Psoas muscle (tissue), 7 donors: ENCODE measurements at regions not wholly inside any gene's neighbourhood (a gene's known extent, or its start where the extent isn't known, plus 50 kb on each side); places are given as distances from the start of the nearest gene placed in this dataset.

Experiments
- ATAC-seq, 4 donors: fragments of 200-7000 bp; cut with Tn5 transposase; one replicate each; pipeline ENCODE4 v1.9.1; 2020; ENCODE audit warnings: moderate library complexity in 3 of 4, mild to moderate bottlenecking in 2 of 4
- DNase-seq, 2 donors: peaks; one replicate each; pipeline ENCODE4 v3.0.0-alpha.2; 2020
- H3K27ac ChIP-seq: fragments of 200-600 bp; one replicate; pipeline ENCODE4 v1.8.0; 2022
- H3K27me3 ChIP-seq, 3 donors: fragments of 200-600 bp in 1 of 3; one replicate each; pipeline versions ENCODE4 v1.6.1 to v1.8.0; 2013 to 2022; ENCODE audit warnings: low read length in 2 of 3, mild to moderate bottlenecking in 2 of 3, moderate library complexity in 1 of 3; ENCODE audit not compliant: insufficient read depth in 3 of 3
- H3K36me3 ChIP-seq, 2 donors: fragments of 200-600 bp in 1 of 2; one replicate each; pipeline versions ENCODE4 v1.6.1 to v1.8.0; 2013 to 2022; ENCODE audit warnings: low read depth in 1 of 2, mild to moderate bottlenecking in 1 of 2, moderate library complexity in 1 of 2; ENCODE audit not compliant: insufficient read depth in 1 of 2
- H3K4me1 ChIP-seq: fragments of 200-600 bp; one replicate; pipeline ENCODE4 v1.8.0; 2022
- H3K4me3 ChIP-seq: fragments of 200-600 bp; one replicate; pipeline ENCODE4 v1.8.0; 2022; ENCODE audit warnings: mild to moderate bottlenecking
- H3K9me3 ChIP-seq: fragments of 200-600 bp; one replicate; pipeline ENCODE4 v1.8.0; 2022
- CTCF ChIP-seq: fragments of 200-600 bp; IDR thresholded peaks from one replicate; pipeline ENCODE4 v1.8.0; 2022; ENCODE audit warnings: antibody characterized with exemption
- WGBS, 3 donors: extraction: QIAGEN DNeasy Blood & Tissue Kit; methylation state at CpG; one replicate each; pipeline versions ENCODE4 v1.1.6 to v1.1.7; 2013; 5-methylcytosine and 5-hydroxymethylcytosine counted together
- intact Hi-C, 2 donors: fragments of 100-400 bp; cut with DNase I; formaldehyde crosslinking; loops; one replicate each; pipeline versions ENCODE4 v1.11.0 to v1.14.2; 2022
- donor health status: healthy with polysubstance abuse.
- donor health status: DM: no; HTN: no; CAD: no; lungs with moderate emphysema.
- donor health status: Bipolar disorder and iron deficiency.
- donor health status: healthy.
- donor health status: DM: yes; HTN: yes; CAD: no.
- donor health status: DM: no; HTN: no; CAD: no.
- donor health status: DM: yes; HTN: yes; CAD: no.

DNA sequence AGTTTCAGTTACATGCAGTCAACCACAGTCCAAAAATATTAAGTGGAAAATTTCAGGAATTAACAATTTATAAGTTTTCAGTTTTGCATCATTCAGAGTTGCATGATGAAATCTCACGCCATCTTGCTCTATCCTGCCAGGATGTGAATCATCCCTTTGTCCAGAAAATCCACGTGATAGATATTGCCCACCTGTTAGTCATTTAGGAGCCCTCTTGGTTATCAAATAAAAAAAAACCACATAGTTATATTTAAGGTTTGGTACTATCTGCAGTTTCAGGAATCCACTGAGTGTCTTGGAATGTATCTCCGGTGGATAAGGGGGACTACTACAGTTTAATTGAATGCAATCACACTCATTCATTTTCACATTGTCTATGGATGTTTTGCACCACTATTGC is 1249.0 kb upstream of the CITED2 start:
- H3K4me1 ChIP-seq = no peaks in the 10 kb centered on the region
- TF ChIP-seq CTCF = no peak
- no peak for DNase-seq
- intact Hi-C loops = no loop called here
- no peaks in the 10 kb centered on the region for H3K36me3 ChIP-seq
- no peak for ATAC-seq
- peaks cover 12% of the 10 kb centered on the region for H3K9me3 ChIP-seq
- no peaks in the 10 kb centered on the region for H3K27me3 ChIP-seq
- H3K27ac ChIP-seq = no peak overlapping the region
- 42 to 45% (median 43%) methylated on average over 3 of the region's 3 CpGs for WGBS, 3 donors
- H3K4me3 ChIP-seq = no peak overlapping the region

DNA sequence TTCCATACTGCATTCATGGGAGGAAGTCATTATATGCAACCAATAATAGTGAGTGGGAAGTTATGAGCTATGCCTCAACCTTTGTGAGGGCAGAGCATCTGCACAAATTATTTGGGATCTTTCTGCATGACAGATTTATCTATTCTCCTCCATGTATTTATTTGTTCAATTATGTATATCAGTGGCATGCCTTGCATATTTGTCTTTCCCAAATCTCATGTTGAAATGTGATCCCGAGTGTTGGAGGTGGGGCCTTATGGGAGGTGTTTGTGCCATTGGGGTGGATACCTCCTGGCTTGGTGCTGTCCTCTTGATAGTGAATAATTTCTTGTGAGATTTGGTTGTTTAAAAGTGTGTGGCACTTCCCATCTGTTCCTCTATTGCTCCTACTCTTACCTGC is 1246.0 kb upstream of the CITED2 start:
- Histone ChIP-seq H3K36me3 (no peaks in the 10 kb centered on the region), H3K4me1 (no peaks in the 10 kb centered on the region), H3K9me3 (no peaks in the 10 kb centered on the region), H3K4me3 (no peak overlapping the region), H3K27ac (no peak overlapping the region), H3K27me3 (no peaks in the 10 kb centered on the region)
- intact Hi-C loops = no loop called here
- DNase-seq (no peak), ATAC-seq (no peak)
- WGBS, 3 donors = 89 to 95% (median 93%) methylated on average over 1 of the region's 1 CpG
- no peak for TF ChIP-seq CTCF

DNA sequence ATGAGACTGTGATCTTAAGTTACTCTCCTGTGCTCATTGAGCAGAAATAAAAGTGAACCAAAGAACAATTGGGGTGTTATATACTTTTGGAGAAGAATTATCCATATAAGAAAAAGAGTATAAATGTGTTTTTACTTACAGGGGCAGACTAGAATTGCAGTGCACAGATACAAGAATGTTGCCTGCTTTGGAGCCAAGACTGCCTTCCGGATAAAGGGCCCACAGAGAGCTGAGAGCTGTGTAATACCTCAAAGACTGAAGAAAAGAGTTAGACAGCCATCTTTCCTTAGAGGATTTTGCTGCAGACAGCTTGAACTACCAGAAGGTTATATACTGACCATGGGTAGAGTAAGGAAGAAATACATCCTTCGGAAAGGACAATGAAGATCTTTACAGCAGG is 1235.5 kb upstream of the CITED2 start:
- 51 to 63% (median 62%) methylated on average over 2 of the region's 2 CpGs for WGBS, 3 donors
- Histone ChIP-seq H3K27me3 (no peaks in the 10 kb centered on the region), H3K4me1 (no peaks in the 10 kb centered on the region), H3K9me3 (no peaks in the 10 kb centered on the region), H3K27ac (no peak overlapping the region), H3K4me3 (no peak overlapping the region), H3K36me3 (no peaks in the 10 kb centered on the region)
- no peak for TF ChIP-seq CTCF
- DNase-seq (no peak), ATAC-seq (no peak)
- intact Hi-C loops = no loop called here

GRCh38 chr6:140609321-140609720 is 1234.9 kb upstream of the CITED2 start:
- no peak overlapping the region for H3K4me3 ChIP-seq
- intact Hi-C loops = no loop called here
- no peaks in the 10 kb centered on the region for H3K9me3 ChIP-seq
- no peak overlapping the region for H3K27ac ChIP-seq
- H3K36me3 ChIP-seq = no peaks in the 10 kb centered on the region
- WGBS, 3 donors = 78 to 83% (median 79%) methylated on average over 3 of the region's 3 CpGs
- no peaks in the 10 kb centered on the region for H3K4me1 ChIP-seq
- no peak for ATAC-seq
- no peak for TF ChIP-seq CTCF
- DNase-seq = no peak
- no peaks in the 10 kb centered on the region for H3K27me3 ChIP-seq

GRCh38 chr6:140604786-140605185 is 1230.3 kb upstream of the CITED2 start:
- DNase-seq = no peak
- H3K36me3 ChIP-seq = no peaks in the 10 kb centered on the region
- no peaks in the 10 kb centered on the region for H3K4me1 ChIP-seq
- no peak for TF ChIP-seq CTCF
- H3K27ac ChIP-seq = no peak overlapping the region
- no peak for ATAC-seq
- H3K9me3 ChIP-seq = no peaks in the 10 kb centered on the region
- 90 to 96% (median 94%) methylated on average over 3 of the region's 3 CpGs for WGBS, 3 donors
- intact Hi-C loops = no loop called here
- H3K27me3 ChIP-seq = no peaks in the 10 kb centered on the region
- H3K4me3 ChIP-seq = no peak overlapping the region
